Endodermal cell (in vitro differentiated cells): ENCODE measurements at regions not wholly inside any gene's neighbourhood (a gene's known extent, or its start where the extent isn't known, plus 50 kb on each side); places are given as distances from the start of the nearest gene placed in this dataset.

Experiments used
- DNase-seq: peaks from one replicate; pipeline ENCODE4 v3.0.0-alpha.2; 2017
- H3K27ac ChIP-seq: 2 replicates; pipeline ENCODE4 v1.5.1; 2013; ENCODE audit warnings: mild to moderate bottlenecking, low read depth, low read length, moderate library complexity
- H3K27me3 ChIP-seq: 2 replicates; pipeline ENCODE4 v1.6.1; 2013; ENCODE audit warnings: mild to moderate bottlenecking, low read length, moderate library complexity; ENCODE audit not compliant: insufficient read depth, control insufficient read depth, poor library complexity, severe bottlenecking
- H3K36me3 ChIP-seq: 2 replicates; pipeline ENCODE4 v1.7.0; 2013; ENCODE audit warnings: mild to moderate bottlenecking, low read length, moderate library complexity; ENCODE audit not compliant: control insufficient read depth, insufficient read depth
- H3K4me1 ChIP-seq: one replicate; pipeline ENCODE4 v1.7.0; 2013; ENCODE audit warnings: low read length; ENCODE audit not compliant: control insufficient read depth, insufficient read depth
- H3K4me3 ChIP-seq: 2 replicates; pipeline ENCODE4 v1.5.1; 2013; ENCODE audit warnings: mild to moderate bottlenecking, low read length, moderate library complexity
- H3K9ac ChIP-seq: 2 replicates; pipeline ENCODE4 v1.6.1; 2013; ENCODE audit warnings: mild to moderate bottlenecking, low read length, moderate library complexity; ENCODE audit not compliant: poor library complexity, severe bottlenecking; ENCODE audit errors: extremely low read depth
- H3K9me3 ChIP-seq: 2 replicates; pipeline ENCODE4 v1.6.1; 2013; ENCODE audit warnings: mild to moderate bottlenecking, low read length, moderate library complexity; ENCODE audit not compliant: control insufficient read depth
- H3K27ac Mint-ChIP-seq: 2 replicates; pipeline ENCODE4 v1.8.0; 2020; ENCODE audit warnings: mixed read lengths
- H3K27me3 Mint-ChIP-seq: 2 replicates; pipeline ENCODE4 v1.8.0; 2021; ENCODE audit warnings: mild to moderate bottlenecking, mixed read lengths; ENCODE audit not compliant: insufficient read depth
- H3K36me3 Mint-ChIP-seq: 2 replicates; pipeline ENCODE4 v1.8.0; 2020; ENCODE audit warnings: low read depth, mixed read lengths
- H3K4me1 Mint-ChIP-seq: 2 replicates; pipeline ENCODE4 v1.8.0; 2020; ENCODE audit warnings: mixed read lengths
- H3K4me3 Mint-ChIP-seq: 2 replicates; pipeline ENCODE4 v1.8.0; 2020; ENCODE audit warnings: mild to moderate bottlenecking, moderate library complexity, mixed read lengths
- H3K9me3 Mint-ChIP-seq: 2 replicates; pipeline ENCODE4 v1.8.0; 2020; ENCODE audit warnings: mild to moderate bottlenecking, mixed read lengths
- whole genome bisulfite sequencing, 2 experiments: methylation state at CpG; one replicate each; pipeline versions ENCODE4 v1.1.5 to v1.1.7; 2013; ENCODE audit warnings: missing lambda C conversion rate in 2 of 2, mixed read lengths in 1 of 2; ENCODE audit not compliant: insufficient coverage in 1 of 2, insufficient read length in 1 of 2; 5-methylcytosine and 5-hydroxymethylcytosine counted together
- TF ChIP-seq, protein P1 (sequence below): fragments of 200-600 bp; sonication (generic); conservative IDR thresholded peaks from 2 replicates; pipeline ENCODE4 v1.5.0; 2021; ENCODE audit warnings: antibody characterized with exemption, mild to moderate bottlenecking

DNA sequence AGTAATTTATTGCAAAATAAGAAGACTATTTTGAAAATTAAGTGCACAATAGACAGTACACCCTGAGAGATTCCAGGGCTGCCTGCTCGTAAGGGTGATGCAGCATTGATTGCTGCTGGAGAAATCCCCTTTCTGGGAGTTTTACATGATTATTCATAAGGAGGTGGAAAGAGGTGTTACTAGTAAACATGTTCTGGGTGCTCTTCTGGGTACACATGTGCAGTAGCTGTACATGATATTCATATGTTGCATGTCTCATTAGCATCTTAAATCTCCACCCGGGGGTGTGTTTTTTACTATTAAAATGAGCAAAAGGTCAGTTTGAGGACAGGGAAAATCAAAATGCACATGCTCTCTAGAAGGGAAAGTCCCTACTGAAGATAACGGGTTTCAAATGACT is 264.8 kb downstream of the CDK5RAP2 start:
- WGBS, 2 experiments = 58 to 73% methylated on average over 2 to 3 of the region's 3 CpGs
- H3K27ac Mint-ChIP-seq = no peak overlapping the region
- H3K4me3 Mint-ChIP-seq = no peak overlapping the region
- DNase-seq = no peak
- H3K9me3 Mint-ChIP-seq = peaks cover 14% of the 10 kb centered on the region
- TF ChIP-seq, protein P1, sequence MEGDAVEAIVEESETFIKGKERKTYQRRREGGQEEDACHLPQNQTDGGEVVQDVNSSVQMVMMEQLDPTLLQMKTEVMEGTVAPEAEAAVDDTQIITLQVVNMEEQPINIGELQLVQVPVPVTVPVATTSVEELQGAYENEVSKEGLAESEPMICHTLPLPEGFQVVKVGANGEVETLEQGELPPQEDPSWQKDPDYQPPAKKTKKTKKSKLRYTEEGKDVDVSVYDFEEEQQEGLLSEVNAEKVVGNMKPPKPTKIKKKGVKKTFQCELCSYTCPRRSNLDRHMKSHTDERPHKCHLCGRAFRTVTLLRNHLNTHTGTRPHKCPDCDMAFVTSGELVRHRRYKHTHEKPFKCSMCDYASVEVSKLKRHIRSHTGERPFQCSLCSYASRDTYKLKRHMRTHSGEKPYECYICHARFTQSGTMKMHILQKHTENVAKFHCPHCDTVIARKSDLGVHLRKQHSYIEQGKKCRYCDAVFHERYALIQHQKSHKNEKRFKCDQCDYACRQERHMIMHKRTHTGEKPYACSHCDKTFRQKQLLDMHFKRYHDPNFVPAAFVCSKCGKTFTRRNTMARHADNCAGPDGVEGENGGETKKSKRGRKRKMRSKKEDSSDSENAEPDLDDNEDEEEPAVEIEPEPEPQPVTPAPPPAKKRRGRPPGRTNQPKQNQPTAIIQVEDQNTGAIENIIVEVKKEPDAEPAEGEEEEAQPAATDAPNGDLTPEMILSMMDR = no peak
- H3K27me3 ChIP-seq = no peaks in the 10 kb centered on the region
- peaks cover 13% of the 10 kb centered on the region for H3K9me3 ChIP-seq
- no peaks in the 10 kb centered on the region for H3K4me1 Mint-ChIP-seq
- peaks cover 6% of the 10 kb centered on the region for H3K27me3 Mint-ChIP-seq
- no peak overlapping the region for H3K9ac ChIP-seq
- no peak overlapping the region for H3K27ac ChIP-seq
- peaks cover 4% of the 10 kb centered on the region for H3K4me1 ChIP-seq
- no peaks in the 10 kb centered on the region for H3K36me3 Mint-ChIP-seq
- no peaks in the 10 kb centered on the region for H3K36me3 ChIP-seq
- H3K4me3 ChIP-seq = no peak overlapping the region

DNA sequence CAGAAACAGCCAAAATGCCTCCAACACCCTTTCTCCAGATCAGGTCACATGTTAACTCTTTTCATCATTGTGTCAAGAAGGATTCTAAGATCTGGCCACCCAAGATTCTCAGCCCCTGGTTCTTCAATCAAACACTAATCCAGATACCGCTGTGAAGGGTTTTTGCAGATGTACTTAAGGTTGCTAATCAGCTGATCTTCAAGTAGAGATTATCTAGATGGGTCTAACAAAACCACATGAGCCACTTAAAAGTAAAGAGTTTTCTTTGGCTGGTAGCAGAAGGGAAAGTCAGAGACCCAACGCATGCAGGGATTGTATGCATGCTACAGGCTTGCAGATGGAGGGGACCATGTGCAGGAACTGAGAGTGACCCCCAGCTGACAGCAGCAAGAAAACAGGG is 267.9 kb downstream of the CDK5RAP2 start:
- peaks cover 13% of the 10 kb centered on the region for H3K9me3 ChIP-seq
- H3K27me3 ChIP-seq = no peaks in the 10 kb centered on the region
- TF ChIP-seq, protein P1 = no peak
- Mint-ChIP-seq H3K9me3 (peaks cover 14% of the 10 kb centered on the region), H3K4me3 (no peak overlapping the region), H3K4me1 (peaks cover 10% of the 10 kb centered on the region), H3K36me3 (no peaks in the 10 kb centered on the region), H3K27me3 (peaks cover 6% of the 10 kb centered on the region), H3K27ac (no peak overlapping the region)
- H3K4me3 ChIP-seq = no peak overlapping the region
- no peaks in the 10 kb centered on the region for H3K36me3 ChIP-seq
- 77 to 90% methylated on average over 2 of the region's 2 CpGs for WGBS, 2 experiments
- H3K9ac ChIP-seq = no peak overlapping the region
- no peak overlapping the region for H3K27ac ChIP-seq
- DNase-seq = no peak
- peaks cover 4% of the 10 kb centered on the region for H3K4me1 ChIP-seq

DNA sequence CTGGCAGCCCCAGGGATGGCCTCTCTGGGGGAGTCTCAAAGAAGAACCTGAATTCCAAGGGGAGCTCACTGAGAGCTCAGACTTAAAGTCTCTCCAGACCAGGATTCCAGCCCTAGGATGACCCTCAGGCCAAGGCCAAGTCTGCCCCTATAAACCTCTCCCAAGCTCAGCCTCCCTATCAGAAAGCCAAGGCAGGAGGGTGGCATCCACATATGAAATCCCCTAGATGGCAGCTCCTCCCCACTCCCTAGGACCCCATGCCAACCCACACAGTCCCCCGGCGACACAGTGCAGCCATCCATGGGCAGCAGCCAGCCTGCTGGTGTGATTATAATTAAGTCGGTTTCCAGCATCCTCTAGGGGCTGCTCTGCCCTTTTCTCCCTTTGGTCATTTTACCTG is 269.9 kb downstream of the CDK5RAP2 start:
- Histone ChIP-seq H3K36me3 (no peaks in the 10 kb centered on the region), H3K4me1 (peaks cover 4% of the 10 kb centered on the region), H3K27me3 (no peaks in the 10 kb centered on the region), H3K9me3 (peaks cover 10% of the 10 kb centered on the region), H3K4me3 (no peak overlapping the region), H3K27ac (no peak overlapping the region), H3K9ac (no peak overlapping the region)
- Mint-ChIP-seq H3K4me1 (peaks cover 10% of the 10 kb centered on the region), H3K36me3 (no peaks in the 10 kb centered on the region), H3K9me3 (peaks cover 13% of the 10 kb centered on the region), H3K4me3 (no peak overlapping the region), H3K27me3 (peaks cover 10% of the 10 kb centered on the region), H3K27ac (no peak overlapping the region)
- TF ChIP-seq, protein P1 = no peak
- WGBS, 2 experiments = 60 to 83% methylated on average over 1 to 3 of the region's 3 CpGs
- no peak for DNase-seq
